HepG2 (cell line): ENCODE measurements at regions not wholly inside any gene's neighbourhood (a gene's known extent, or its start where the extent isn't known, plus 50 kb on each side); places are given as distances from the start of the nearest gene placed in this dataset.
A peak's percentile ranks its signal among the peaks of the same experiment; 100 is the strongest.

Experiments
- ATAC-seq: fragments of 200-7000 bp; cut with Tn5 transposase; 3 replicates; pipeline ENCODE4 v1.9.1; 2020; ENCODE audit warnings: mild to moderate bottlenecking, moderate library complexity
- BruUV-seq: library from RNA; stranded (reverse); fragments of 400-500 nt; replicated peaks from 2 replicates; lab custom pipeline; 2021; lab: Mats Ljungman, UMichigan
- CTCF ChIA-PET: fragments of 300-600 bp; formaldehyde crosslinking; extraction: SDS; loops from one replicate; lab custom pipeline; 2021; ENCODE audit warnings: low total read pairs, inconsistent platforms, low intra/inter-chr PET ratio; lab: Yijun Ruan, JAX
- POLR2A ChIA-PET: fragments of 350-600 bp; sonication (Branson Sonifier 250); formaldehyde crosslinking; loops from one replicate; lab custom pipeline; 2020; ENCODE audit warnings: antibody characterized with exemption, inconsistent platforms; lab: Yijun Ruan, JAX
- DNase-seq: peaks from one replicate; pipeline ENCODE4 v3.0.0-alpha.2; 2015; ENCODE audit warnings: low spot score
- FAIRE-seq: peaks from 3 replicates; lab custom pipeline; 2011; peaks lifted over from hg19 to GRCh38; lab: Jason Lieb, UNC
- H2AFZ ChIP-seq: one replicate; pipeline ENCODE4 v1.6.1; 2011; ENCODE audit warnings: low read length, inconsistent platforms
- H3K27ac ChIP-seq: fragments of 300-600 bp; 3 replicates; pipeline ENCODE4 v1.8.0; 2011; ENCODE audit warnings: mixed run types, mild to moderate bottlenecking, mixed read lengths, low read length, inconsistent platforms; ENCODE audit not compliant: insufficient read depth; ENCODE audit errors: extremely low read length
- H3K27me3 ChIP-seq, 2 experiments: fragments of 200-600 bp in 1 of 2; 2 replicates in 1 of 2; 3 replicates in 1 of 2; pipeline versions ENCODE4 v1.6.0 to v1.8.0; 2011; ENCODE audit warnings: low read length in 2 of 2, mild to moderate bottlenecking in 2 of 2, moderate library complexity in 2 of 2, inconsistent platforms in 1 of 2; ENCODE audit not compliant: insufficient read depth in 2 of 2, control insufficient read depth in 1 of 2
- H3K36me3 ChIP-seq, 2 experiments: fragments of 200-600 bp in 1 of 2; replicated peaks in 1 of 2; 2 replicates in 1 of 2; 3 replicates in 1 of 2; pipeline versions ENCODE4 v1.5.1 to v1.8.0; 2011; ENCODE audit warnings: low read length in 2 of 2, inconsistent platforms in 1 of 2; ENCODE audit not compliant: insufficient read depth in 2 of 2, control insufficient read depth in 1 of 2
- H3K4me1 ChIP-seq: 2 replicates; pipeline ENCODE4 v1.5.1; 2012; ENCODE audit warnings: low read length, inconsistent platforms; ENCODE audit not compliant: insufficient read depth
- H3K4me2 ChIP-seq: 2 replicates; pipeline ENCODE4 v1.6.0; 2011; ENCODE audit warnings: low read depth, low read length, inconsistent platforms
- H3K4me3 ChIP-seq, 3 experiments: fragments of 200-600 bp in 1 of 3; sonication (generic), shearing (Covaris generic) in 1 of 3; replicated peaks in 1 of 3; 2 replicates each; pipeline ENCODE4 v1.5.1; 2011 to 2016; ENCODE audit warnings: low read length in 3 of 3, inconsistent platforms in 2 of 3, low read depth in 2 of 3, mild to moderate bottlenecking in 2 of 3, control low read depth in 1 of 3, mixed read lengths in 1 of 3; ENCODE audit not compliant: insufficient read depth in 1 of 3
- H3K79me2 ChIP-seq: one replicate; pipeline ENCODE4 v1.6.1; 2011; ENCODE audit warnings: low read length, inconsistent platforms; ENCODE audit not compliant: insufficient read depth
- H3K9ac ChIP-seq: 2 replicates; pipeline ENCODE4 v1.6.0; 2011; ENCODE audit warnings: mild to moderate bottlenecking, low read depth, low read length, inconsistent platforms; ENCODE audit not compliant: insufficient read depth
- H3K9me3 ChIP-seq: 2 replicates; pipeline ENCODE4 v1.5.1; 2012; ENCODE audit warnings: mild to moderate bottlenecking, low read length
- H4K20me1 ChIP-seq: 2 replicates; pipeline ENCODE4 v1.6.0; 2011; ENCODE audit warnings: inconsistent platforms, mild to moderate bottlenecking, low read length, moderate library complexity; ENCODE audit not compliant: insufficient read depth
- CTCF ChIP-seq: sonication (generic); formaldehyde crosslinking; IDR thresholded peaks from 2 replicates; pipeline ENCODE4 v1.5.0; 2020; ENCODE audit warnings: mild to moderate bottlenecking, missing genetic modification reagents, moderate library complexity
- IKZF1 ChIP-seq: fragments of 450-650 bp; IDR thresholded peaks from 2 replicates; pipeline ENCODE4 v1.7.1; 2016
- KDM3A ChIP-seq: IDR thresholded peaks from 2 replicates; pipeline ENCODE4 v1.6.1; 2018; ENCODE audit warnings: low read depth, missing compliant biosample characterization
- NAIF1 ChIP-seq: sonication (generic); formaldehyde crosslinking; IDR thresholded peaks from 2 replicates; pipeline ENCODE4 v1.5.0; 2020; ENCODE audit warnings: mild to moderate bottlenecking, missing genetic modification reagents, borderline replicate concordance
- PTBP1 ChIP-seq: fragments of 200-400 bp; formaldehyde crosslinking; IDR thresholded peaks from 2 replicates; pipeline ENCODE4 v1.6.1; 2018; ENCODE audit warnings: low read length, low read depth; ENCODE audit not compliant: poor library complexity, severe bottlenecking
- RELA ChIP-seq: sonication (generic); formaldehyde crosslinking; IDR thresholded peaks from 2 replicates; pipeline ENCODE4 v1.4.0; 2020; ENCODE audit warnings: missing genetic modification reagents
- SAP130 ChIP-seq: IDR thresholded peaks from 2 replicates; pipeline ENCODE4 v1.6.1; 2016; ENCODE audit warnings: low read depth
- SMAD1 ChIP-seq: sonication (generic); formaldehyde crosslinking; IDR thresholded peaks from 2 replicates; pipeline ENCODE4 v1.4.0; 2020; ENCODE audit warnings: missing genetic modification reagents, low read depth, mild to moderate bottlenecking, borderline replicate concordance
- STAG1 ChIP-seq: sonication (generic); formaldehyde crosslinking; IDR thresholded peaks from 2 replicates; pipeline ENCODE4 v1.4.0; 2020; ENCODE audit warnings: missing genetic modification reagents
- ZFP62 ChIP-seq: sonication (generic); formaldehyde crosslinking; IDR thresholded peaks from 2 replicates; pipeline ENCODE4 v1.4.0; 2020; ENCODE audit warnings: missing genetic modification reagents
- ZNF17 ChIP-seq: sonication (generic); formaldehyde crosslinking; IDR thresholded peaks from 2 replicates; pipeline ENCODE4 v1.5.0; 2020; ENCODE audit warnings: mild to moderate bottlenecking, missing genetic modification reagents
- ZNF253 ChIP-seq: sonication (generic); formaldehyde crosslinking; IDR thresholded peaks from 2 replicates; pipeline ENCODE4 v1.8.0; 2022; ENCODE audit warnings: mild to moderate bottlenecking, missing genetic modification reagents, borderline replicate concordance
- ZNF275 ChIP-seq: sonication (generic); formaldehyde crosslinking; IDR thresholded peaks from 2 replicates; pipeline ENCODE4 v1.8.0; 2022; ENCODE audit warnings: missing genetic modification reagents, mild to moderate bottlenecking, inconsistent platforms, borderline replicate concordance
- ZNF749 ChIP-seq: sonication (generic); formaldehyde crosslinking; IDR thresholded peaks from 2 replicates; pipeline ENCODE4 v1.8.0; 2022; ENCODE audit warnings: mild to moderate bottlenecking, missing genetic modification reagents, moderate library complexity, borderline replicate concordance
- ZNF766 ChIP-seq: sonication (generic); formaldehyde crosslinking; IDR thresholded peaks from 2 replicates; pipeline ENCODE4 v1.5.0; 2020; ENCODE audit warnings: missing genetic modification reagents, borderline replicate concordance
- WGBS: methylation state at CpG from one replicate; pipeline ENCODE4 v1.1.6; 2017; ENCODE audit warnings: low lambda C conversion rate; 5-methylcytosine and 5-hydroxymethylcytosine counted together
- in situ Hi-C: cut with HindIII; loops from 2 replicates; pipeline ENCODE4 v1.10.0; 2017; ENCODE audit warnings: low pct_unique_long_range_greater_than_20kb; ENCODE audit not compliant: extremely low pct_ligation_motif_present
- intact Hi-C: fragments of 100-400 bp; cut with micrococcal nuclease; formaldehyde crosslinking; loops from one replicate; pipeline ENCODE4 v1.10.0; 2022; ENCODE audit not compliant: unreplicated experiment

- no peaks in the 10 kb centered on the region for H3K36me3 ChIP-seq
- no peak overlapping the region for H3K27ac ChIP-seq
- no peak overlapping the region for H3K9ac ChIP-seq
- no peak overlapping the region for H3K4me3 ChIP-seq
- H3K9me3 ChIP-seq: no peaks in the 10 kb centered on the region
- ChIA-PET CTCF (no interaction called here), POLR2A (no interaction called here)
- ATAC-seq (no peak), FAIRE-seq (no peak), DNase-seq (no peak)
- BruUV-seq: no TSS peak
- no peak overlapping the region for H2AFZ ChIP-seq
- H3K4me1 ChIP-seq: no peaks in the 10 kb centered on the region
- H3K79me2 ChIP-seq: no peaks in the 10 kb centered on the region
- no peaks in the 10 kb centered on the region for H4K20me1 ChIP-seq
- peaks cover 0 to 1% of the 10 kb centered on the region in 2 experiments; a peak in 1 of 5 replicates for H3K27me3 ChIP-seq
- no peak overlapping the region for H3K4me2 ChIP-seq
- TF ChIP-seq CTCF (peak; percentile 28), SMAD1 (CRISPR knock-in tag) (no peak), STAG1 (CRISPR knock-in tag) (0 out of 2 replicates have a peak, but pooled peaks have one; percentile 29)
- intact Hi-C loops (no loop called here), in situ Hi-C loops (loop anchor here (25.0 kb wide), 1 partner anchor 1241 kb away; no protein-coding TSS in a partner anchor)
- WGBS: 5% methylated on average over 4 of the region's 4 CpGs
Observed at GRCh38 chr9:105921057-105921726, 226.9 kb downstream of the TMEM38B start.

- FAIRE-seq: no peak
- no peaks in the 10 kb centered on the region for H3K4me1 ChIP-seq
- in situ Hi-C loops: no loop called here
- no peaks in the 10 kb centered on the region for H3K9me3 ChIP-seq
- DNase-seq: no peak
- no peak for TF ChIP-seq ZFP62 (CRISPR knock-in tag)
- no peak for TF ChIP-seq ZNF17 (CRISPR knock-in tag)
- TF ChIP-seq ZNF253: no peak
- no peak for TF ChIP-seq ZNF766 (CRISPR knock-in tag)
- TF ChIP-seq RELA (CRISPR knock-in tag): no peak
- TF ChIP-seq PTBP1: no peak
- no peak for TF ChIP-seq ZNF749 (CRISPR knock-in tag)
- no peak for TF ChIP-seq NAIF1 (CRISPR knock-in tag)
- TF ChIP-seq ZNF275 (CRISPR knock-in tag): no peak
- no peak for TF ChIP-seq SAP130 (CRISPR knock-in tag)
- no peak for TF ChIP-seq KDM3A (CRISPR knock-in tag)
- TF ChIP-seq IKZF1: no peak
- no peak overlapping the region for H2AFZ ChIP-seq
- ATAC-seq: no peak
- H3K36me3 ChIP-seq: no peaks in the 10 kb centered on the region
- no peak overlapping the region for H3K27ac ChIP-seq
- peaks cover 0 to 1% of the 10 kb centered on the region in 2 experiments; a peak in 1 of 5 replicates for H3K27me3 ChIP-seq
- WGBS: 33% methylated on average over 2 of the region's 2 CpGs
- POLR2A ChIA-PET: no interaction called here
- H3K9ac ChIP-seq: no peak overlapping the region
- intact Hi-C loops: no loop called here
- H4K20me1 ChIP-seq: no peaks in the 10 kb centered on the region
- no peak overlapping the region for H3K4me2 ChIP-seq
- no TSS peak for BruUV-seq
- CTCF ChIA-PET: no interaction called here
- no peak overlapping the region for H3K4me3 ChIP-seq
- no peaks in the 10 kb centered on the region for H3K79me2 ChIP-seq
Observed at GRCh38 chr9:105928416-105928815, 234.1 kb downstream of the TMEM38B start.
